ENCODE measurements at regions not wholly inside any gene's neighbourhood (a gene's known extent, or its start where the extent isn't known, plus 50 kb on each side); places are given as distances from the start of the nearest gene placed in this dataset.

GRCh38 chr5:89275066-89275855 is 392.3 kb upstream of the MEF2C start:
- DNase-seq (ENCODE audit: low read depth in 3 of 3) = no peak

GRCh38 chr5:89273289-89273688 is 390.3 kb upstream of the MEF2C start:
- no peak for DNase-seq (ENCODE audit: low read depth in 3 of 3)

GRCh38 chr5:89270901-89271300 is 387.9 kb upstream of the MEF2C start:
- DNase-seq (ENCODE audit: low read depth in 3 of 3) = no peak

- DNase-seq (ENCODE audit: low read depth in 3 of 3) = no peak
Observed at GRCh38 chr5:89269721-89270120, 386.7 kb upstream of the MEF2C start.

GRCh38 chr5:89268460-89268859 is 385.5 kb upstream of the MEF2C start:
- DNase-seq (ENCODE audit: low read depth in 3 of 3) = no peak

- DNase-seq (ENCODE audit: low read depth in 3 of 3) = no peak
Observed at GRCh38 chr5:89267788-89268187, 384.8 kb upstream of the MEF2C start.

GRCh38 chr5:89265511-89266179 is 382.7 kb upstream of the MEF2C start:
- no peak for DNase-seq (ENCODE audit: low read depth in 3 of 3)

- DNase-seq (ENCODE audit: low read depth in 3 of 3) = no peak
Observed at GRCh38 chr5:89263846-89264245, 380.9 kb upstream of the MEF2C start.

GRCh38 chr5:89262030-89262429 is 379.0 kb upstream of the MEF2C start:
- DNase-seq (ENCODE audit: low read depth in 3 of 3) = no peak

GRCh38 chr5:89260254-89260653 is 377.3 kb upstream of the MEF2C start:
- no peak for DNase-seq (ENCODE audit: low read depth in 3 of 3)

- DNase-seq (ENCODE audit: low read depth in 3 of 3) = no peak
Observed at GRCh38 chr5:89255845-89256463, 373.0 kb upstream of the MEF2C start.

- DNase-seq (ENCODE audit: low read depth in 3 of 3) = no peak
Observed at GRCh38 chr5:89253666-89254352, 370.8 kb upstream of the MEF2C start.

GRCh38 chr5:89246864-89247263 is 363.9 kb upstream of the MEF2C start:
- no peak for DNase-seq (ENCODE audit: low read depth in 3 of 3)

- no peak for DNase-seq (ENCODE audit: low read depth in 3 of 3)
Observed at GRCh38 chr5:89246252-89246651, 363.3 kb upstream of the MEF2C start.

- DNase-seq (ENCODE audit: low read depth in 3 of 3) = no peak
Observed at GRCh38 chr5:89243611-89244010, 360.6 kb upstream of the MEF2C start.

- DNase-seq (ENCODE audit: low read depth in 3 of 3) = no peak
Observed at GRCh38 chr5:89241186-89241585, 358.2 kb upstream of the MEF2C start.

GRCh38 chr5:89236900-89237299 is 353.9 kb upstream of the MEF2C start:
- DNase-seq (ENCODE audit: low read depth in 3 of 3) = no peak

- no peak for DNase-seq (ENCODE audit: low read depth in 3 of 3)
Observed at GRCh38 chr5:89233462-89233861, 350.5 kb upstream of the MEF2C start.

GRCh38 chr5:89232139-89232603 is 349.2 kb upstream of the MEF2C start:
- no peak for DNase-seq (ENCODE audit: low read depth in 3 of 3)

- DNase-seq (ENCODE audit: low read depth in 3 of 3) = no peak
Observed at GRCh38 chr5:89230178-89230577, 347.2 kb upstream of the MEF2C start.

GRCh38 chr5:89229331-89230070 is 346.5 kb upstream of the MEF2C start:
- no peak for DNase-seq (ENCODE audit: low read depth in 3 of 3)

- no peak for DNase-seq (ENCODE audit: low read depth in 3 of 3)
Observed at GRCh38 chr5:89228355-89228754, 345.4 kb upstream of the MEF2C start.
